Esophagus (tissue), 2 donors: ENCODE measurements at regions not wholly inside any gene's neighbourhood (a gene's known extent, or its start where the extent isn't known, plus 50 kb on each side); places are given as distances from the start of the nearest gene placed in this dataset.

Experiments
- H3K27ac ChIP-seq, 2 donors: one replicate each; pipeline ENCODE4 v1.5.1; 2013; ENCODE audit warnings: low read depth in 2 of 2, mild to moderate bottlenecking in 2 of 2, inconsistent platforms in 1 of 2, low read length in 1 of 2, moderate library complexity in 1 of 2
- H3K27me3 ChIP-seq, 2 donors: one replicate each; pipeline ENCODE4 v1.6.1; 2013; ENCODE audit warnings: low read length in 2 of 2, control low read depth in 1 of 2, mild to moderate bottlenecking in 1 of 2; ENCODE audit not compliant: insufficient read depth in 2 of 2, control insufficient read depth in 1 of 2
- H3K36me3 ChIP-seq, 2 donors: one replicate each; pipeline ENCODE4 v1.6.1; 2013; ENCODE audit warnings: low read length in 1 of 2; ENCODE audit not compliant: control insufficient read depth in 2 of 2, insufficient read depth in 2 of 2
- H3K4me1 ChIP-seq, 2 donors: one replicate each; pipeline ENCODE4 v1.6.1; 2013; ENCODE audit warnings: low read length in 1 of 2; ENCODE audit not compliant: control insufficient read depth in 2 of 2, insufficient read depth in 2 of 2
- H3K4me3 ChIP-seq, 2 donors: one replicate each; pipeline ENCODE4 v1.5.1; 2013; ENCODE audit warnings: low read length in 2 of 2, mild to moderate bottlenecking in 2 of 2, low read depth in 1 of 2, moderate library complexity in 1 of 2
- H3K9me3 ChIP-seq, 2 donors: one replicate each; pipeline ENCODE4 v1.6.1; 2013; ENCODE audit warnings: mild to moderate bottlenecking in 2 of 2, low read depth in 1 of 2, low read length in 1 of 2, moderate library complexity in 1 of 2; ENCODE audit not compliant: control insufficient read depth in 2 of 2, insufficient read depth in 1 of 2
- WGBS, 2 donors: extraction: QIAGEN DNeasy Blood & Tissue Kit; methylation state at CpG; one replicate each; pipeline ENCODE4 v1.1.7; 2013; 5-methylcytosine and 5-hydroxymethylcytosine counted together
- donor health status: healthy with polysubstance abuse.
- donor health status: Bipolar disorder and iron deficiency.

DNA sequence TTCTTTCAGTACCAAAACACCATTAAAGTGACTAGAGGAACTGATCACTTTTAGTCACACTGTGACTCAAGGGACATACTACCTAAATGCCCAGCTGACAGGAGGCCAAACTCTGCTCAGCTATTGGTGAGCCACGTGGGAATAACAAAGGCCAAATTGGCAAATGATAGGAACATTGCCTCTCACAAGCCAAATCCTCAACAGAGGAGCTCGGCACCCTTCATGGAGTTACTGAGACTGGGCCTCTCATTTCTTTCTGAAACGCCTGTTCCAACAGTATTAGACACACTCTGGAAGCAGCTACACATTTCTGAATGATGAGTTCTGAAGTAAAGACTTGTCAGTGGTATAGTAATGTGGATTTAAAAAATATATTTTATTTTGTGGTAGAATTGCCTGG is 166.0 kb upstream of the COL8A1 start:
- Histone ChIP-seq H3K36me3 (no peaks in the 10 kb centered on the region), H3K9me3 (no peaks in the 10 kb centered on the region), H3K4me3 (no peak overlapping the region), H3K4me1 (no peaks in the 10 kb centered on the region), H3K27ac (no peak overlapping the region), H3K27me3 (no peaks in the 10 kb centered on the region)
- WGBS, 2 donors, result 58 to 59% methylated on average over 3 of the region's 3 CpGs

- H3K27me3 ChIP-seq, result no peaks in the 10 kb centered on the region
- 80 to 82% methylated on average over 7 of the region's 7 CpGs for WGBS, 2 donors
These were observed 166.8 kb upstream of the COL8A1 start for GRCh38 chr3:99471353-99472323.

DNA sequence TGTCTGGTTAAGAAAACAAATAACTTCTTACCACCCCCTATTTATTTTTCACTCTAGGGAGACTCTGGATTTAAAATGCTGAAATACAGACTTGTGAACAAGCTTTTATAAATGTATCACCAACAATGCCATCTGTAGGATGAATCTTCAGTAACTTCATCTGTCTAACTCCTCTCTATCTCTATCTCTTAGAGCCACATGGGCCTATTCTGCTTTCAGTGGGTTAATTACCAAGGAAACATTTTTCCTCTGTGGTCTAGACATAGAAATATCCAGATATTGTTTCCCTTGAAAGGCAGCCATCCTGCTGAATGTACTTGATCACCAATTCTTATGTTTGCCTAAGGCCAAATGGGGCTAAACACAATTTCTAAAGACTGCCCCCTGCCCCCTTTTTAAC is 167.6 kb upstream of the COL8A1 start:
- Histone ChIP-seq H3K4me1 (no peaks in the 10 kb centered on the region), H3K27me3 (no peaks in the 10 kb centered on the region), H3K4me3 (no peak overlapping the region), H3K9me3 (no peaks in the 10 kb centered on the region), H3K36me3 (no peaks in the 10 kb centered on the region), H3K27ac (no peak overlapping the region)

More at GRCh38 chr3:99471353-99472323, 166.8 kb upstream of the COL8A1 start:
- no peaks in the 10 kb centered on the region for H3K36me3 ChIP-seq
- H3K4me1 ChIP-seq, result no peaks in the 10 kb centered on the region
- no peak overlapping the region for H3K4me3 ChIP-seq
- H3K27ac ChIP-seq, result no peak overlapping the region
- no peaks in the 10 kb centered on the region for H3K9me3 ChIP-seq

GRCh38 chr3:99468918-99469317 is 169.5 kb upstream of the COL8A1 start:
- no peak overlapping the region for H3K4me3 ChIP-seq
- no peaks in the 10 kb centered on the region for H3K27me3 ChIP-seq
- H3K27ac ChIP-seq, result no peak overlapping the region
- no peaks in the 10 kb centered on the region for H3K4me1 ChIP-seq
- H3K9me3 ChIP-seq, result no peaks in the 10 kb centered on the region
- H3K36me3 ChIP-seq, result no peaks in the 10 kb centered on the region
- 56 to 61% methylated on average over 3 of the region's 3 CpGs for WGBS, 2 donors

DNA sequence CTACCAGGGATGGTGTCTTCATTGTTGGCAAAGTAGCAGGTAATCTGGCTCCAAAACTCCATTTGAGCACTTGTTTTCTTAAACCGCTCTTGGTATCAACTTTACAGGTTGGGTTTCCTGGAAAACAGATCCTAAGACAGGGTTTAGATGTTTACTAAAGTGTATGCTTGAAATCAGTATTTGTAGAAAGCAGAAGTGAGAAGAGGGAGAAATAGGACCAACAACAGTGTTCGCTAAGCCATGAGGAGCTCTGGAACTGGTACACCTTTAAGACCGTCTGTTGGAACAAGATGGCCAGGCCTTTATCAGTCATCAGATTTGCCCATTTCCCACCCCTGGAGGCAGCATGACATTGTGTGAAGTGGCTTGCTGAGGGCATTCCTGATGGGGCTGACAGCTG is 171.0 kb upstream of the COL8A1 start:
- H3K36me3 ChIP-seq, result no peaks in the 10 kb centered on the region
- 88 to 93% methylated on average over 3 of the region's 3 CpGs for WGBS, 2 donors

DNA sequence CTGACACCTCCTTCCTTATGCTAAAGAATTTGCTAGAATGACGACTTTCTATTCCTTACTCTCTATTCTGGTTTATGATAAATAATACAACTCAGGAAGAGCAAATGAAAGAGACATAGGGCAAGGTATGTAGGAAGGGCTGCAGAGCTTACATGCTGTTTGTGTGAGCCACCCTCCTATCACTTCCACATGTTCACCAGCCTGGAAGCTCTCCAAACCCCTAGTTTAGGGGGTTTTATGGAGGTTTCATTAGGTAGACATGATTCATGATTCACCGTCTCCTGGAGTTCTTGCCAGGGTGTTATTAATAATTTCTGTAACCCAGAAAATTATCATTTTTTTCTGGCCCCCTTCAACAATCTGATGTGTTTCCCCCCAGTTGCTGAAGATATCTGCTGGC is 172.1 kb upstream of the COL8A1 start:
- no peaks in the 10 kb centered on the region for H3K9me3 ChIP-seq
- H3K4me3 ChIP-seq, result no peak overlapping the region
- H3K27ac ChIP-seq, result no peak overlapping the region
- no peaks in the 10 kb centered on the region for H3K4me1 ChIP-seq
- no peaks in the 10 kb centered on the region for H3K27me3 ChIP-seq
- H3K36me3 ChIP-seq, result no peaks in the 10 kb centered on the region
- WGBS, 2 donors, result 77 to 83% methylated on average over 2 of the region's 2 CpGs

More for the DNA sequence above, 171.0 kb upstream of the COL8A1 start:
- Histone ChIP-seq H3K27me3 (no peaks in the 10 kb centered on the region), H3K4me3 (no peak overlapping the region), H3K9me3 (no peaks in the 10 kb centered on the region), H3K27ac (no peak overlapping the region), H3K4me1 (no peaks in the 10 kb centered on the region)

DNA sequence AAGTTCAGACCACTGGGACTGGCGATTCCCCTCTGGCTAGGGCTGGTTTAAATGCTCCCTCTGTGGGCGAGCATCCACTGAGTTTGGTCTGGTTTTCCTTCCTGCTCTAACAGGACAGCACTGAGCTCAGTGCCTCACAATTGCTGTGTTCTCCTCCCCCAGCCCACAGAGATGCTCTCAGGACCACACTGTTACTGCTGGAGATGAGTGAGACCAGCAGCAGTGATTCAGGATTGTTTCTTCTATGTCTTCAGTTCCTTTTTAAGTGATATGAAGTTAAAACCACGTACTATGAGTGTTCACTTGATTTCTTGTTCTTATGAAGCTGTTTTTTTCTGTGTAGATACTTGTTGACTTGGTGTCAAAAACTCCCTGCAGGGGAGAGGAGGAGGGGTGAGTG is 180.4 kb upstream of the COL8A1 start:
- no peaks in the 10 kb centered on the region for H3K36me3 ChIP-seq
- H3K9me3 ChIP-seq, result no peaks in the 10 kb centered on the region
- no peaks in the 10 kb centered on the region for H3K4me1 ChIP-seq
- no peak overlapping the region for H3K4me3 ChIP-seq
- WGBS, 2 donors, result 73 to 83% methylated on average over 3 of the region's 3 CpGs
- H3K27ac ChIP-seq, result no peak overlapping the region
- no peaks in the 10 kb centered on the region for H3K27me3 ChIP-seq

DNA sequence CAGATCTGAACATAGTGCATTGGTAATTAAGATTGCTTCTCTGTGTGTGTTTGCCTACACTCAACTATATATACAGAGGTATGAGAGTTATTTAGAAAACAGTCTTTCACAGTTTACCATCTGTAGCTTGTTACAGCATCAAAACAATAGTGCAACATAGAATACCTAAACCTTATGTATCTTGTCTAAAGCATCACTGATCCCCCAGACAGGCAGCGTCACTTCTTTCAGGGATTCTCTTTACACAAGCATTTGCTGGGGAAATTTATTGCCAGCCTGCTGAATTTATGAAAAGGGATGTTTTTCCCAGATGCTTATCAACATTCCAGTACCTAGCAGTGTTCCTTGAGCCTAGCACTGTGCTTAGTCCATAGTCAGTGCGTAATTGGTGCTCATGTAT is 195.8 kb upstream of the COL8A1 start:
- Histone ChIP-seq H3K4me3 (no peak overlapping the region), H3K9me3 (peaks cover 0 to 3% of the 10 kb centered on the region in 2 donors), H3K27me3 (no peaks in the 10 kb centered on the region), H3K4me1 (no peaks in the 10 kb centered on the region), H3K36me3 (no peaks in the 10 kb centered on the region), H3K27ac (no peak overlapping the region)
- 90 to 92% methylated on average over 2 of the region's 2 CpGs for WGBS, 2 donors

GRCh38 chr3:99439892-99440291 is 198.5 kb upstream of the COL8A1 start:
- H3K4me3 ChIP-seq, result no peak overlapping the region
- WGBS, 2 donors, result 40 to 47% methylated on average over 1 of the region's 1 CpG
- no peaks in the 10 kb centered on the region for H3K4me1 ChIP-seq
- H3K36me3 ChIP-seq, result no peaks in the 10 kb centered on the region
- H3K9me3 ChIP-seq, result no peaks in the 10 kb centered on the region
- H3K27ac ChIP-seq, result no peak overlapping the region
- no peaks in the 10 kb centered on the region for H3K27me3 ChIP-seq

DNA sequence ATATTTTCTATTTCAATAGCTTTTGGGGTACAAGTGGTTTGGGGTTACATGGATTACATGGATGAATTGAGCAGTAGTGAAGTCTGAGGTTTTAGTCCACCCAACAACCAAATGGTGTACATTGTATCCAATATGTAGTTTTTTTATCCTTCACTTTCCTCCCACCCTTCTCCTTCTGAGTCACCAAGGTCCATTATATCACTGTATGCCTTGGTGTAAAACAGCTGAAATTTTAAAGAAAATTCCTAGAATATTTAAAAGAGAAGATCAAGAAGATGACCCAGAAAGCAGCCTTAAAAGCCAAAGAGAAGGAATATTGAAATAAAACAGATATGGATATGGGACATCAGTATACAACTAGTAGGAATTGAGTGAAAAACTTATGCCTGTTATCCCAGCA is 204.2 kb upstream of the COL8A1 start:
- H3K36me3 ChIP-seq, result no peaks in the 10 kb centered on the region
- no peaks in the 10 kb centered on the region for H3K9me3 ChIP-seq
- H3K27me3 ChIP-seq, result no peaks in the 10 kb centered on the region
- no peaks in the 10 kb centered on the region for H3K4me1 ChIP-seq
- no peak overlapping the region for H3K4me3 ChIP-seq
- no peak overlapping the region for H3K27ac ChIP-seq
